Astrocyte (in vitro differentiated cells and primary cell): ENCODE measurements at regions not wholly inside any gene's neighbourhood (a gene's known extent, or its start where the extent isn't known, plus 50 kb on each side); places are given as distances from the start of the nearest gene placed in this dataset.
"Not testable (repeated sequence)": the region's sequence is repeated elsewhere in the genome, so short reads cannot be mapped to it uniquely, and the experiment has no call there.

Source experiments
- EZH2 ChIP-seq: IDR thresholded peaks from 2 replicates; pipeline ENCODE4 v1.6.1; 2012; ENCODE audit warnings: mild to moderate bottlenecking, low read length, inconsistent platforms; ENCODE audit not compliant: insufficient read depth
- TF ChIP-seq, protein P1 (sequence below): IDR thresholded peaks from 2 replicates; pipeline ENCODE4 v1.5.1; 2011; ENCODE audit warnings: low read depth, mild to moderate bottlenecking, inconsistent platforms, low read length, moderate library complexity; ENCODE audit not compliant: insufficient read depth

GRCh38 chr1:143905214-143906179 lies 66.3 kb downstream of the FAM72C start:
- TF ChIP-seq, protein P1, sequence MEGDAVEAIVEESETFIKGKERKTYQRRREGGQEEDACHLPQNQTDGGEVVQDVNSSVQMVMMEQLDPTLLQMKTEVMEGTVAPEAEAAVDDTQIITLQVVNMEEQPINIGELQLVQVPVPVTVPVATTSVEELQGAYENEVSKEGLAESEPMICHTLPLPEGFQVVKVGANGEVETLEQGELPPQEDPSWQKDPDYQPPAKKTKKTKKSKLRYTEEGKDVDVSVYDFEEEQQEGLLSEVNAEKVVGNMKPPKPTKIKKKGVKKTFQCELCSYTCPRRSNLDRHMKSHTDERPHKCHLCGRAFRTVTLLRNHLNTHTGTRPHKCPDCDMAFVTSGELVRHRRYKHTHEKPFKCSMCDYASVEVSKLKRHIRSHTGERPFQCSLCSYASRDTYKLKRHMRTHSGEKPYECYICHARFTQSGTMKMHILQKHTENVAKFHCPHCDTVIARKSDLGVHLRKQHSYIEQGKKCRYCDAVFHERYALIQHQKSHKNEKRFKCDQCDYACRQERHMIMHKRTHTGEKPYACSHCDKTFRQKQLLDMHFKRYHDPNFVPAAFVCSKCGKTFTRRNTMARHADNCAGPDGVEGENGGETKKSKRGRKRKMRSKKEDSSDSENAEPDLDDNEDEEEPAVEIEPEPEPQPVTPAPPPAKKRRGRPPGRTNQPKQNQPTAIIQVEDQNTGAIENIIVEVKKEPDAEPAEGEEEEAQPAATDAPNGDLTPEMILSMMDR = not testable (repeated sequence)
- TF ChIP-seq EZH2 = not testable (repeated sequence)
